GM21723 (cell line): ENCODE measurements at regions not wholly inside any gene's neighbourhood (a gene's known extent, or its start where the extent isn't known, plus 50 kb on each side); places are given as distances from the start of the nearest gene placed in this dataset.
A peak's percentile ranks its signal among the peaks of the same experiment; 100 is the strongest.

Experiments
- ATAC-seq: cut with Tn5 transposase; IDR thresholded peaks from one replicate; pipeline ENCODE4 v1.9.1; 2021; ENCODE audit warnings: mild to moderate bottlenecking, moderate library complexity; ENCODE audit not compliant: unreplicated experiment

- peak; percentile 99 for ATAC-seq
These were observed 129.8 kb downstream of the SATB1 start for GRCh38 chr3:18295171-18295920.

GRCh38 chr3:18290157-18290556, 135.0 kb downstream of the SATB1 start:
- no peak for ATAC-seq

GRCh38 chr3:18288243-18288642, 136.9 kb downstream of the SATB1 start:
- ATAC-seq, result no peak

GRCh38 chr3:18284716-18285115, 140.4 kb downstream of the SATB1 start:
- no peak for ATAC-seq

GRCh38 chr3:18283680-18284079, 141.5 kb downstream of the SATB1 start:
- no peak for ATAC-seq

GRCh38 chr3:18282507-18282906, 142.6 kb downstream of the SATB1 start:
- ATAC-seq, result no peak

GRCh38 chr3:18279226-18279737, 145.9 kb downstream of the SATB1 start:
- no peak for ATAC-seq

GRCh38 chr3:18264853-18265252, 160.3 kb downstream of the SATB1 start:
- ATAC-seq, result no peak

GRCh38 chr3:18264361-18264760, 160.8 kb downstream of the SATB1 start:
- no peak for ATAC-seq

- no peak for ATAC-seq
These were observed 166.6 kb downstream of the SATB1 start for GRCh38 chr3:18258492-18258891.

GRCh38 chr3:18252578-18252977, 172.6 kb downstream of the SATB1 start:
- ATAC-seq, result no peak

- no peak for ATAC-seq
These were observed 174.1 kb downstream of the SATB1 start for GRCh38 chr3:18250991-18251390.

GRCh38 chr3:18249126-18249525, 176.0 kb downstream of the SATB1 start:
- ATAC-seq, result no peak

- ATAC-seq, result no peak
These were observed 177.3 kb downstream of the SATB1 start for GRCh38 chr3:18247776-18248310.

GRCh38 chr3:18247139-18247695, 177.9 kb downstream of the SATB1 start:
- no peak for ATAC-seq

GRCh38 chr3:18246336-18247060, 178.6 kb downstream of the SATB1 start:
- ATAC-seq, result no peak

- ATAC-seq, result no peak
These were observed 179.4 kb downstream of the SATB1 start for GRCh38 chr3:18245721-18246120.

GRCh38 chr3:18241837-18242236, 183.3 kb downstream of the SATB1 start:
- no peak for ATAC-seq

GRCh38 chr3:18239674-18240073, 185.5 kb downstream of the SATB1 start:
- no peak for ATAC-seq

GRCh38 chr3:18238746-18239331, 186.3 kb downstream of the SATB1 start:
- ATAC-seq, result no peak

GRCh38 chr3:18238332-18238731, 186.8 kb downstream of the SATB1 start:
- no peak for ATAC-seq
